DMS53 (cell line): ENCODE measurements at regions not wholly inside any gene's neighbourhood (a gene's known extent, or its start where the extent isn't known, plus 50 kb on each side); places are given as distances from the start of the nearest gene placed in this dataset.
A peak's percentile ranks its signal among the peaks of the same experiment; 100 is the strongest.

Source experiments
- DNase-seq: peaks from one replicate; lab custom pipeline; 2025; lab: John Stamatoyannopoulos, UW

DNA sequence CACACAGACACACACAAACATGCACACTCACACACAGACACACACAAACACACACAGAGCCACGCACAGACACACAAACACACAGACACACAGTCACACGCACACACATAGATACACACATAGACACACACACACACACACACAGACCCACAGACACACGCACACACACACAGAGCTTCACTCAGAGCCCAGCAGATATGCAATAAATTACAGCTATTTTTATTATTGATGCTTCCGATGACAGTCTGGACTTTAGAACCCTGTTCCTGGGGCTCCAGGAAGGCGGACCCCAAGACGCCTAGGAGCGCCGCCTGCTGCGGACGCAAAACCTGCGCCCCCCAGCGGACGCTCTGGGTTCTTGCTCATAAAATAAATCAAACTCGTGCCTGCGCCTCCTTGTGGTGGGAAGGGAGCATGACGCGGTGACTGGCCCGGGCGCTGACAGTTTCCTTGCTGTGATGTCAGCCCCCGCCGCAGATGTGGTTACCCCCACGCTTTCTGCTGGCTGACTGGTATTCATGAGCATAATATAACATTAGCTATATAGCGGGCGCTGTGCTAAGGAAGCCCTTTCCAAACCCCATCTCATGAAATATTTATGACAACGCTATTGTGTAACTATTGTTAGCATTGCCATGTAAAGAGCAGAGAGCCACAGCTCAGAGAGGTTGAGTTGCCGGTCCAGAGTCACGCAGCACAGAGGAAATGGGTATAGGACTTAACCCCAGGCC lies 64.4 kb upstream of the TM9SF2 start:
- DNase-seq = peak; percentile 74

DNA sequence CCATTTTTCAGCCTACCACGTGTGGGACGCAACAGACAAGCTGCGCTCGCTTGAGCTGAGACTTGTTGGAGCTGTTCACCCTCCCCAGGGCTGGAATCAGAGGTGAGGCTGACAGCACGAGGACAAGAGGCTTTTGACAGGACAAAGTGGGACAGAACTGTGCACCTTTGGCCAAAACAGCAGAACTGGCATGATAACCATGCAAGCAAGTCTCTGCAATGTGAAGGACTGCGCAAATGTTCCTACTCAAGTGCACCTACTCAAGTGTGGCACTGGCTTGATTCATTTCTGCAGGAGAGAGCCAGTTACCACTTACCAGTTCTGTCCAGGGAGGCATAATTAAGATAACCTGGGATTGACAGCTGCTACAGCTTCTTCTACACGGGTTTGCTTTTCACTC lies 62.2 kb upstream of the TM9SF2 start:
- DNase-seq = peak; percentile 1

- no peak for DNase-seq
These were observed 61.2 kb upstream of the TM9SF2 start for GRCh38 chr13:99439850-99440604.

DNA sequence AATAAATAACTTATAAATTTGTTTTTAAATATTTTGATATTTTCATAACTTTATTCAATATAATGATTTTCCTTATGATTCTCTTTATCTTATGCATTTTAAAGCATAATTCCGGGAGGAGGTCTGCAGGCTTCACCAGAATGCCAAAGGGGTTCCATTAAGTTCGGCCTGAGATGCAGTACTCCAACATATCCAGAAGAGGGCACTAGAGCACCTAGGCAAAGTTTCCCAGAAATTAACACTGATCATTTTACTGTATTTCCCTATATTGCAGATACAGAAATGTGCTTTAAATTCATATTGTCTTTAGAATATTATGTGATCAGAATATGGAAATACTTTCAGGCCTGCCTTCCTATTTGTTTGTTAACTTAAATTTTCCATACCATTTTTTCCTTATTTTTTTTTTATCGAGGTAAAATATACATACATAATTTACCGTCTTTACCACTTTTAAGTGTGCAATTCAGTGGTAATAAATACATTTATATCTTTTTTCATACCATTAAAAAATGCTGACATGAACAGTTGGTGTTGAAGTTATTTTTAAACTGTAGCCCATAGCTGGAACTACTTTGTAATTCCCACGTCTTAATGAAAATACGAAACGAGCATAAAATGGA lies 58.9 kb upstream of the TM9SF2 start:
- peak; percentile 45 for DNase-seq

- DNase-seq = no peak
These were observed 55.0 kb upstream of the TM9SF2 start for GRCh38 chr13:99446242-99446641.

DNA sequence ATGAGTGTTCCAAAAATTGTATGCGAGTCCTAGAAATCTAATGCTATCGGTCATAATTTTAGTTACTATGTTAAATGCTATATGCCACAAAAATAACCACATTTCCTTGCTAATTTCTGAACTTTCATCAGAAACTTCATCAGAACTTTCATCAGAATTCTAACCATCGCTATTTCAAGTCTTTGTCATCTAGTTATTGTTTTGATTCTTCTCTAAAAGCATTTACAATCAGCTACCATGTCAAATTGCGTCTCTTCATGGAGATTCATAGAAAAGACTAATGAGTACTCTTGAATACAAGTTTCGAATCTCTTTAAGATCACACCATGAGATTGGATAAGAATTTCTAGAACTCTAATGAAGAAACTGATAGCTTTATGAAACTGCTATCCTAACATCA lies 52.7 kb upstream of the TM9SF2 start:
- DNase-seq = no peak

DNA sequence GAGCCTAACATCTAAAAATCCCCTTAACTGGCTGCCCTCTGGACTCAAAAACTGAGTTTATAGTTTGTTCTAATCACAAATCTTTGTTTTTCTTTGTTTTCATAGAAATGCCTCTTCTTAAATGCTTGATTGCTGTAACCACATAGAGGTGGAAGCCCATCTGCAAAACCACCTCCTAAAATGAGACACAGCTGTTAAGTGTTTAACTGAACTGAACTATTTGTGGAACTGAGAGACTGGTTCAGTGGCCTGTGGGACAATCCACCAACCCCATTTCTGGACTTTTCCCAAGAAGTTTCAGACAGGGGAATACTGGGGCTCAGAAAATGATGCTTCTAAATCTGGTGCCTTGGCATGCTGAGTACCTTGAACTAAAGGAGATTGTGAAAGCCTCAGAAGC lies 50.9 kb upstream of the TM9SF2 start:
- DNase-seq = no peak
